GM23248 (cell line): ENCODE measurements at regions not wholly inside any gene's neighbourhood (a gene's known extent, or its start where the extent isn't known, plus 50 kb on each side); places are given as distances from the start of the nearest gene placed in this dataset.

Source experiments
- EZH2 ChIP-seq: fragments of 200-600 bp; sonication (generic); IDR thresholded peaks from 2 replicates; pipeline ENCODE4 v1.6.1; 2018; ENCODE audit warnings: antibody characterized with exemption, mild to moderate bottlenecking; ENCODE audit not compliant: insufficient read depth, poor library complexity, severe bottlenecking
- EZH2phosphoT487 ChIP-seq: fragments of 200-600 bp; sonication (generic); IDR thresholded peaks from 2 replicates; pipeline ENCODE4 v1.6.1; 2018; ENCODE audit warnings: antibody characterized with exemption, moderate library complexity, mild to moderate bottlenecking, low read depth; ENCODE audit not compliant: insufficient read depth

DNA sequence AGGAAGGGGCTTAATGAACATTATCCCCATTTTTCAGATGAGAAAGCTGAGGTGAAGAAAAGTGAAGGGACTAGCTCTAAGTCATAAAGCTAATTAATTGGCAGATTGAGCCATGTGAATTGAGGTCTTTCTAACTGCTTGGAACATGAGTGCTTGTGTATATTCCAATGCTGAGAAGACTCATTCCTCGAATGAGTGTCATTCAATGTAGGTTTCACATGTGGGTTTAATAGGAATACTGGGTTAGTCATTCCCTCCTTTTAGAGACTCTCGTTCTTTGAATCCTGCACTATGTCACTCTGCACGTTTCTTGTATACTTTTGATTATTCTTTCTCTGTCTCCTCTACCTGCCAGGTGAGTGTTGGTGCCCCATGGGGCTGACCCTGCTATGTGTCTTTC is 218.2 kb downstream of the HRH4 start:
- TF ChIP-seq EZH2 (no peak), EZH2phosphoT487 (no peak)
